Endodermal cell (in vitro differentiated cells): ENCODE measurements at regions not wholly inside any gene's neighbourhood (a gene's known extent, or its start where the extent isn't known, plus 50 kb on each side); places are given as distances from the start of the nearest gene placed in this dataset.
"Not testable (repeated sequence)": the region's sequence is repeated elsewhere in the genome, so short reads cannot be mapped to it uniquely, and the experiment has no call there.

Source experiments
- DNase-seq: peaks from one replicate; pipeline ENCODE4 v3.0.0-alpha.2; 2017
- H3K27ac ChIP-seq: 2 replicates; pipeline ENCODE4 v1.5.1; 2013; ENCODE audit warnings: mild to moderate bottlenecking, low read depth, low read length, moderate library complexity
- H3K27me3 ChIP-seq: 2 replicates; pipeline ENCODE4 v1.6.1; 2013; ENCODE audit warnings: mild to moderate bottlenecking, low read length, moderate library complexity; ENCODE audit not compliant: insufficient read depth, control insufficient read depth, poor library complexity, severe bottlenecking
- H3K36me3 ChIP-seq: 2 replicates; pipeline ENCODE4 v1.7.0; 2013; ENCODE audit warnings: mild to moderate bottlenecking, low read length, moderate library complexity; ENCODE audit not compliant: control insufficient read depth, insufficient read depth
- H3K4me1 ChIP-seq: one replicate; pipeline ENCODE4 v1.7.0; 2013; ENCODE audit warnings: low read length; ENCODE audit not compliant: control insufficient read depth, insufficient read depth
- H3K4me3 ChIP-seq: 2 replicates; pipeline ENCODE4 v1.5.1; 2013; ENCODE audit warnings: mild to moderate bottlenecking, low read length, moderate library complexity
- H3K9ac ChIP-seq: 2 replicates; pipeline ENCODE4 v1.6.1; 2013; ENCODE audit warnings: mild to moderate bottlenecking, low read length, moderate library complexity; ENCODE audit not compliant: poor library complexity, severe bottlenecking; ENCODE audit errors: extremely low read depth
- H3K9me3 ChIP-seq: 2 replicates; pipeline ENCODE4 v1.6.1; 2013; ENCODE audit warnings: mild to moderate bottlenecking, low read length, moderate library complexity; ENCODE audit not compliant: control insufficient read depth
- H3K27ac Mint-ChIP-seq: 2 replicates; pipeline ENCODE4 v1.8.0; 2020; ENCODE audit warnings: mixed read lengths
- H3K27me3 Mint-ChIP-seq: 2 replicates; pipeline ENCODE4 v1.8.0; 2021; ENCODE audit warnings: mild to moderate bottlenecking, mixed read lengths; ENCODE audit not compliant: insufficient read depth
- H3K36me3 Mint-ChIP-seq: 2 replicates; pipeline ENCODE4 v1.8.0; 2020; ENCODE audit warnings: low read depth, mixed read lengths
- H3K4me1 Mint-ChIP-seq: 2 replicates; pipeline ENCODE4 v1.8.0; 2020; ENCODE audit warnings: mixed read lengths
- H3K4me3 Mint-ChIP-seq: 2 replicates; pipeline ENCODE4 v1.8.0; 2020; ENCODE audit warnings: mild to moderate bottlenecking, moderate library complexity, mixed read lengths
- H3K9me3 Mint-ChIP-seq: 2 replicates; pipeline ENCODE4 v1.8.0; 2020; ENCODE audit warnings: mild to moderate bottlenecking, mixed read lengths
- WGBS, 2 experiments: methylation state at CpG; one replicate each; pipeline versions ENCODE4 v1.1.5 to v1.1.7; 2013; ENCODE audit warnings: missing lambda C conversion rate in 2 of 2, mixed read lengths in 1 of 2; ENCODE audit not compliant: insufficient coverage in 1 of 2, insufficient read length in 1 of 2; 5-methylcytosine and 5-hydroxymethylcytosine counted together
- TF ChIP-seq, protein P1 (sequence below): fragments of 200-600 bp; sonication (generic); conservative IDR thresholded peaks from 2 replicates; pipeline ENCODE4 v1.5.0; 2021; ENCODE audit warnings: antibody characterized with exemption, mild to moderate bottlenecking

GRCh38 chr14:104419865-104420505 is 159.6 kb upstream of the C14orf180 start:
- no peaks in the 10 kb centered on the region for H3K36me3 ChIP-seq
- Mint-ChIP-seq H3K4me1 (peaks cover 4% of the 10 kb centered on the region), H3K27me3 (peaks cover 8% of the 10 kb centered on the region), H3K27ac (no peak overlapping the region), H3K4me3 (no peak overlapping the region), H3K36me3 (no peaks in the 10 kb centered on the region), H3K9me3 (no peaks in the 10 kb centered on the region)
- no peak overlapping the region for H3K9ac ChIP-seq
- peak overlapping the region; percentile 29 for H3K27ac ChIP-seq
- no peaks in the 10 kb centered on the region for H3K4me1 ChIP-seq
- TF ChIP-seq, protein P1, sequence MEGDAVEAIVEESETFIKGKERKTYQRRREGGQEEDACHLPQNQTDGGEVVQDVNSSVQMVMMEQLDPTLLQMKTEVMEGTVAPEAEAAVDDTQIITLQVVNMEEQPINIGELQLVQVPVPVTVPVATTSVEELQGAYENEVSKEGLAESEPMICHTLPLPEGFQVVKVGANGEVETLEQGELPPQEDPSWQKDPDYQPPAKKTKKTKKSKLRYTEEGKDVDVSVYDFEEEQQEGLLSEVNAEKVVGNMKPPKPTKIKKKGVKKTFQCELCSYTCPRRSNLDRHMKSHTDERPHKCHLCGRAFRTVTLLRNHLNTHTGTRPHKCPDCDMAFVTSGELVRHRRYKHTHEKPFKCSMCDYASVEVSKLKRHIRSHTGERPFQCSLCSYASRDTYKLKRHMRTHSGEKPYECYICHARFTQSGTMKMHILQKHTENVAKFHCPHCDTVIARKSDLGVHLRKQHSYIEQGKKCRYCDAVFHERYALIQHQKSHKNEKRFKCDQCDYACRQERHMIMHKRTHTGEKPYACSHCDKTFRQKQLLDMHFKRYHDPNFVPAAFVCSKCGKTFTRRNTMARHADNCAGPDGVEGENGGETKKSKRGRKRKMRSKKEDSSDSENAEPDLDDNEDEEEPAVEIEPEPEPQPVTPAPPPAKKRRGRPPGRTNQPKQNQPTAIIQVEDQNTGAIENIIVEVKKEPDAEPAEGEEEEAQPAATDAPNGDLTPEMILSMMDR: no peak
- no peaks in the 10 kb centered on the region for H3K27me3 ChIP-seq
- peak; percentile 21 for DNase-seq
- H3K4me3 ChIP-seq: no peak overlapping the region
- WGBS, 2 experiments: 68 to 83% methylated on average over 6 of the region's 6 CpGs
- no peaks in the 10 kb centered on the region for H3K9me3 ChIP-seq

DNA sequence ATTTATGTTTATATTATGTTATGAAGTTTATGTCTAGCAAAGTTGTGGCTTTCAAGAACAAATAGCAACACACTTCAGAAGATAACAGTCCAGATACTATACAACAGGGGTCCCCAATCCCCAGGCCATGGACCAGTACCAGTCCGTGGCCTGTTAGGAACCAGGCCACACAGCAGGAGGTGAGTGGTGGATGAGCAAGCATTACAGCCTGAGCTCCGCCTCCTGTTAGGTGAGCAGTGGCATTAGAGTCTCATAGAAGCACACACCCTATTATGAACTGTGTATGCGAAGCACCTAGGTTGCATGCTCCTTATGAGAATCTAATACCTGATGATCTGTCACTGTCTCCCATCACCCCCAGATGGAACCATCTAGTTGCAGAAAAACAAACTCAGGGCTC is 159.0 kb upstream of the C14orf180 start:
- not testable (repeated sequence) for H3K36me3 ChIP-seq, H3K9me3 ChIP-seq, H3K9me3 Mint-ChIP-seq, H3K36me3 Mint-ChIP-seq, H3K4me1 ChIP-seq, H3K27ac Mint-ChIP-seq, H3K4me3 ChIP-seq, H3K27me3 Mint-ChIP-seq, H3K4me3 Mint-ChIP-seq, H3K27me3 ChIP-seq, H3K9ac ChIP-seq, H3K4me1 Mint-ChIP-seq
- peak overlapping the region; percentile 29 for H3K27ac ChIP-seq
- WGBS, 2 experiments: 88 to 92% methylated on average over 2 to 3 of the region's 3 CpGs
- peak; percentile 28 for DNase-seq

- no peaks in the 10 kb centered on the region for H3K27me3 Mint-ChIP-seq
- peak; percentile 27 for DNase-seq
- WGBS, 2 experiments: 90 to 95% methylated on average over 3 to 13 of the region's 13 CpGs
Measured at GRCh38 chr14:104420990-104421389, 158.6 kb upstream of the C14orf180 start.

More at GRCh38 chr14:104420990-104421389, 158.6 kb upstream of the C14orf180 start:
- Mint-ChIP-seq H3K36me3 (no peaks in the 10 kb centered on the region), H3K9me3 (no peaks in the 10 kb centered on the region), H3K4me3 (no peak overlapping the region), H3K4me1 (peaks cover 4% of the 10 kb centered on the region), H3K27ac (no peak overlapping the region)
- Histone ChIP-seq H3K27me3 (no peaks in the 10 kb centered on the region), H3K36me3 (no peaks in the 10 kb centered on the region), H3K27ac (no peak overlapping the region), H3K9me3 (no peaks in the 10 kb centered on the region), H3K4me3 (no peak overlapping the region), H3K9ac (no peak overlapping the region), H3K4me1 (no peaks in the 10 kb centered on the region)
- TF ChIP-seq, protein P1: no peak
